OCI-LY7 (cell line): ENCODE measurements at regions not wholly inside any gene's neighbourhood (a gene's known extent, or its start where the extent isn't known, plus 50 kb on each side); places are given as distances from the start of the nearest gene placed in this dataset.

ENCODE experiments used
- BruUV-seq: library from RNA; stranded (reverse); fragments of 400-500 nt; replicated peaks from 2 replicates; lab custom pipeline; 2021; lab: Mats Ljungman, UMichigan
- CTCF ChIA-PET: fragments of 300-600 bp; sonication (Branson Sonifier 250); formaldehyde crosslinking; loops from one replicate; lab custom pipeline; 2022; ENCODE audit warnings: antibody characterized with exemption; ENCODE audit not compliant: unreplicated experiment; lab: Charles Lee
- POLR2A ChIA-PET: fragments of 300-600 bp; sonication (Branson Sonifier 250); formaldehyde crosslinking; loops from one replicate; lab custom pipeline; 2022; ENCODE audit warnings: antibody characterized with exemption; lab: Charles Lee
- DNase-seq: peaks from one replicate; pipeline ENCODE4 v3.0.0-alpha.2; 2015; ENCODE audit warnings: low spot score
- H2AFZ ChIP-seq: fragments of 200-600 bp; sonication (generic), shearing (Covaris generic); 2 replicates; pipeline ENCODE4 v1.6.1; 2014; ENCODE audit warnings: mild to moderate bottlenecking, antibody characterized with exemption, low read length, moderate library complexity
- H3K27ac ChIP-seq: fragments of 200-600 bp; sonication (generic); 2 replicates; pipeline ENCODE4 v1.5.1; 2014; ENCODE audit warnings: mixed run types, low read depth, mild to moderate bottlenecking, moderate library complexity, low read length, inconsistent platforms; ENCODE audit not compliant: poor library complexity, severe bottlenecking
- H3K36me3 ChIP-seq: fragments of 200-600 bp; sonication (generic); 2 replicates; pipeline ENCODE4 v1.6.1; 2014; ENCODE audit warnings: mild to moderate bottlenecking, antibody characterized with exemption, low read length, moderate library complexity, mixed read lengths; ENCODE audit not compliant: insufficient read depth
- H3K4me1 ChIP-seq: fragments of 200-600 bp; sonication (generic); 2 replicates; pipeline ENCODE4 v1.5.1; 2014; ENCODE audit warnings: mild to moderate bottlenecking, low read length; ENCODE audit not compliant: insufficient read depth, poor library complexity, severe bottlenecking
- H3K4me2 ChIP-seq: fragments of 200-600 bp; sonication (generic); 2 replicates; pipeline ENCODE4 v1.6.1; 2014; ENCODE audit warnings: mild to moderate bottlenecking, low read length
- H3K4me3 ChIP-seq: fragments of 200-600 bp; sonication (generic); 2 replicates; pipeline ENCODE4 v1.5.1; 2014; ENCODE audit warnings: mild to moderate bottlenecking, low read depth, low read length; ENCODE audit not compliant: poor library complexity, severe bottlenecking
- H3K79me2 ChIP-seq: fragments of 200-600 bp; sonication (generic); 2 replicates; pipeline ENCODE4 v1.6.1; 2016; ENCODE audit warnings: low read depth, mild to moderate bottlenecking, low read length, moderate library complexity, mixed read lengths; ENCODE audit not compliant: insufficient read depth
- H3K9me2 ChIP-seq: fragments of 200-600 bp; sonication (generic); 2 replicates; pipeline ENCODE4 v1.6.1; 2016; ENCODE audit warnings: mild to moderate bottlenecking, low read length, mixed read lengths; ENCODE audit not compliant: insufficient read depth
- H3K9me3 ChIP-seq: fragments of 200-600 bp; sonication (generic); 2 replicates; pipeline ENCODE4 v1.6.1; 2014; ENCODE audit warnings: mild to moderate bottlenecking, mixed run types, low read length, mixed read lengths
- H4K20me1 ChIP-seq: fragments of 200-600 bp; sonication (generic); 2 replicates; pipeline ENCODE4 v1.6.1; 2014; ENCODE audit warnings: mild to moderate bottlenecking, antibody characterized with exemption, low read length, moderate library complexity, mixed read lengths; ENCODE audit not compliant: insufficient read depth
- EZH2phosphoT487 ChIP-seq: fragments of 200-600 bp; sonication (generic); IDR thresholded peaks from 2 replicates; pipeline ENCODE4 v1.6.1; 2018; ENCODE audit warnings: low read depth, borderline replicate concordance, mild to moderate bottlenecking, mixed run types, antibody characterized with exemption, low read length, moderate library complexity, mixed read lengths
- intact Hi-C: fragments of 100-400 bp; cut with micrococcal nuclease; formaldehyde crosslinking; loops from one replicate; pipeline ENCODE4 v1.10.0; 2022; ENCODE audit not compliant: unreplicated experiment
- TF ChIP-seq, protein P1 (sequence below): fragments of 200-600 bp; sonication (generic); conservative IDR thresholded peaks from 2 replicates; pipeline ENCODE4 v1.5.1; 2014; ENCODE audit warnings: mild to moderate bottlenecking, antibody characterized with exemption, low read length, moderate library complexity, mixed read lengths

DNA sequence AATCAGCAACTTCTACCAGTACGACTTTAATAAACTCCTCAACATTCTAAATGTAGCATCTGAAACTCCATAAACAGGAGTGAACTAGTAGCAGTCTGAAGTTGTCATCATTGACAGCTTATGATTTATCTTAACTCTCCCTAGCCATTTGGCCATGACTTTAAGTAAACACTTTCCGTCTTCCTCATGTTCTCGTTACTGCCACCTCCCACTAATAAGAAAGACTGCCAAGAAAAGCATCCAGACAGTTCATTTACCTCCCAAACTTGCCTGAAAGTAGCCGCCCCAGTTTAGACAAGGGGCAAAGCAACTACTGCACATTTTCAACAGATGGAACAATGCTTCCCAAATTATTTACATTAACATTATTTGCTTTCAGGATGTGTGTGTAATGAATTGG is 287.5 kb downstream of the OSR1 start:
- POLR2A ChIA-PET, result no interaction called here
- no TSS peak for BruUV-seq
- Histone ChIP-seq H4K20me1 (no peaks in the 10 kb centered on the region), H3K79me2 (no peaks in the 10 kb centered on the region), H3K4me3 (no peak overlapping the region), H3K9me3 (no peaks in the 10 kb centered on the region), H3K4me1 (no peaks in the 10 kb centered on the region), H3K36me3 (no peaks in the 10 kb centered on the region), H2AFZ (no peak overlapping the region), H3K9me2 (no peaks in the 10 kb centered on the region), H3K27ac (no peak overlapping the region), H3K4me2 (no peak overlapping the region)
- CTCF ChIA-PET, result no interaction called here
- TF ChIP-seq EZH2phosphoT487, result no peak
- TF ChIP-seq, protein P1, sequence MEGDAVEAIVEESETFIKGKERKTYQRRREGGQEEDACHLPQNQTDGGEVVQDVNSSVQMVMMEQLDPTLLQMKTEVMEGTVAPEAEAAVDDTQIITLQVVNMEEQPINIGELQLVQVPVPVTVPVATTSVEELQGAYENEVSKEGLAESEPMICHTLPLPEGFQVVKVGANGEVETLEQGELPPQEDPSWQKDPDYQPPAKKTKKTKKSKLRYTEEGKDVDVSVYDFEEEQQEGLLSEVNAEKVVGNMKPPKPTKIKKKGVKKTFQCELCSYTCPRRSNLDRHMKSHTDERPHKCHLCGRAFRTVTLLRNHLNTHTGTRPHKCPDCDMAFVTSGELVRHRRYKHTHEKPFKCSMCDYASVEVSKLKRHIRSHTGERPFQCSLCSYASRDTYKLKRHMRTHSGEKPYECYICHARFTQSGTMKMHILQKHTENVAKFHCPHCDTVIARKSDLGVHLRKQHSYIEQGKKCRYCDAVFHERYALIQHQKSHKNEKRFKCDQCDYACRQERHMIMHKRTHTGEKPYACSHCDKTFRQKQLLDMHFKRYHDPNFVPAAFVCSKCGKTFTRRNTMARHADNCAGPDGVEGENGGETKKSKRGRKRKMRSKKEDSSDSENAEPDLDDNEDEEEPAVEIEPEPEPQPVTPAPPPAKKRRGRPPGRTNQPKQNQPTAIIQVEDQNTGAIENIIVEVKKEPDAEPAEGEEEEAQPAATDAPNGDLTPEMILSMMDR, result no peak
- intact Hi-C loops, result no loop called here
- DNase-seq, result no peak

DNA sequence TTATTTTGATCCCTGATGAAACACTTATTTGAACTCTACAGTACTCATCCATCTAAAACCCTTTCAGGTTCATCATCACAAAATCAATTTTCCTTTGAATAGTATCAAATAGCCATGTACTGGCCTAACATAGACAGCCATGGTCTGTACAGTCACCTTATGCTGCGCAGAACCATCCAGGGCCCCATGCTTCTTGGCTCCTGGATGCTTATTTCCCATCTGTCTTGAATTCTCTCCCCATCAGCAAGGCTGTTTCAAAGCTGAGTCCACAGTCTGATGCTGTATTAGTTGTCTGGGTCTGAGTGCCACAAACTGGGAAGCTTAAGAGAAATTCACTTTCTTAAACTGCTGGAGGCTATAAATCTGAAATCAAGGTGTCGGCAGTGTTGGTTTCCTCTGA is 290.2 kb downstream of the OSR1 start:
- H3K27ac ChIP-seq, result no peak overlapping the region
- intact Hi-C loops, result no loop called here
- H3K4me1 ChIP-seq, result no peaks in the 10 kb centered on the region
- no peaks in the 10 kb centered on the region for H3K79me2 ChIP-seq
- BruUV-seq, result no TSS peak
- DNase-seq, result no peak
- H3K9me3 ChIP-seq, result no peaks in the 10 kb centered on the region
- ChIA-PET CTCF (no interaction called here), POLR2A (interaction anchor here (0.8 kb wide), 1 partner anchor 12 kb away, joined by 3 read pairs; no protein-coding TSS in a partner anchor)
- TF ChIP-seq, protein P1, result no peak
- TF ChIP-seq EZH2phosphoT487, result no peak
- H3K4me3 ChIP-seq, result no peak overlapping the region
- no peaks in the 10 kb centered on the region for H3K36me3 ChIP-seq
- H4K20me1 ChIP-seq, result no peaks in the 10 kb centered on the region
- no peak overlapping the region for H3K4me2 ChIP-seq
- no peaks in the 10 kb centered on the region for H3K9me2 ChIP-seq
- no peak overlapping the region for H2AFZ ChIP-seq

DNA sequence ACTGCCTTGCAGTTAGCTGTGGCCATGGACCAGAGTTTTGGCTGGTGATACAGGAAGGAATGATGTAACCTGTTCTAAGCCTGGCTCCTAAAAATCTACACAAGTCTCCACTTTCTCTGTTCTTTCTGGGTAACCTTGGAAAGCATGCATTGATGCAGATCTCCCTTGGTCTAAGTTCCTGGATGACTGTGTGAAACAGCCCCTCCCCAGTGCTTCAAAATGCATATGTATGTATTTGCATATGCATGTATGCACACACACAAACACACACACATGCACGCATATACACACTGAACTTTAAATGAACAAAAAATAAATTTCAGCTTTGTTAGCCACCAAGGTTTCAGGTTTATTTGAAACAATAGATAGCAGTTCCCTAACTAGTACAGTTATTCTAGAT is 296.1 kb downstream of the OSR1 start:
- no peaks in the 10 kb centered on the region for H3K9me3 ChIP-seq
- BruUV-seq, result no TSS peak
- ChIA-PET POLR2A (no interaction called here), CTCF (interaction anchor here (0.6 kb wide), 1 partner anchor 14 kb away, joined by 3 read pairs; no protein-coding TSS in a partner anchor)
- H3K79me2 ChIP-seq, result no peaks in the 10 kb centered on the region
- no peaks in the 10 kb centered on the region for H3K36me3 ChIP-seq
- no peaks in the 10 kb centered on the region for H4K20me1 ChIP-seq
- intact Hi-C loops, result no loop called here
- no peak overlapping the region for H3K4me3 ChIP-seq
- H3K4me2 ChIP-seq, result no peak overlapping the region
- peak overlapping the region; percentile 8; the same call in 1 of the 2 replicates for H2AFZ ChIP-seq
- no peak overlapping the region for H3K27ac ChIP-seq
- no peak for TF ChIP-seq EZH2phosphoT487
- TF ChIP-seq, protein P1, result no peak
- H3K9me2 ChIP-seq, result no peaks in the 10 kb centered on the region; the same call in 1 of the 2 replicates
- no peaks in the 10 kb centered on the region for H3K4me1 ChIP-seq
- no peak for DNase-seq
